Embryonic facial prominence (tissue), 1 donor: ENCODE measurements at regions not wholly inside any gene's neighbourhood (a gene's known extent, or its start where the extent isn't known, plus 50 kb on each side); places are given as distances from the start of the nearest gene placed in this dataset.

Source experiments
- DNase-seq: peaks from one replicate; pipeline ENCODE4 v3.0.0-alpha.2; 2016; ENCODE audit errors: extremely low spot score

- no peak for DNase-seq
These were observed 404.6 kb upstream of the OPRM1 start for GRCh38 chr6:153634416-153634815.

- no peak for DNase-seq
These were observed 414.0 kb upstream of the OPRM1 start for GRCh38 chr6:153625089-153625488.

GRCh38 chr6:153624528-153624927 is 414.5 kb upstream of the OPRM1 start:
- DNase-seq, result no peak

- DNase-seq, result no peak
These were observed 415.5 kb upstream of the OPRM1 start for GRCh38 chr6:153623496-153623895.

- no peak for DNase-seq
These were observed 417.5 kb upstream of the OPRM1 start for GRCh38 chr6:153621491-153621890.

GRCh38 chr6:153621070-153621469 is 418.0 kb upstream of the OPRM1 start:
- DNase-seq, result no peak

- DNase-seq, result no peak
These were observed 420.4 kb upstream of the OPRM1 start for GRCh38 chr6:153618371-153619322.

- no peak for DNase-seq
These were observed 422.5 kb upstream of the OPRM1 start for GRCh38 chr6:153616506-153616905.

GRCh38 chr6:153613719-153614455 is 425.2 kb upstream of the OPRM1 start:
- DNase-seq, result no peak

GRCh38 chr6:153602401-153602800 is 436.6 kb upstream of the OPRM1 start:
- DNase-seq, result no peak

- DNase-seq, result no peak
These were observed 439.1 kb upstream of the OPRM1 start for GRCh38 chr6:153599901-153600300.

- DNase-seq, result no peak
These were observed 443.1 kb upstream of the OPRM1 start for GRCh38 chr6:153595903-153596302.

GRCh38 chr6:153594871-153595270 is 444.2 kb upstream of the OPRM1 start:
- DNase-seq, result no peak

GRCh38 chr6:153591159-153591558 is 447.9 kb upstream of the OPRM1 start:
- no peak for DNase-seq

GRCh38 chr6:153590411-153590810 is 448.6 kb upstream of the OPRM1 start:
- no peak for DNase-seq

GRCh38 chr6:153588330-153588729 is 450.7 kb upstream of the OPRM1 start:
- DNase-seq, result no peak

- no peak for DNase-seq
These were observed 452.6 kb upstream of the RGS17 start for GRCh38 chr6:153583685-153584084.

- DNase-seq, result no peak
These were observed 449.7 kb upstream of the RGS17 start for GRCh38 chr6:153580776-153581175.

GRCh38 chr6:153575528-153575927 is 444.4 kb upstream of the RGS17 start:
- no peak for DNase-seq

GRCh38 chr6:153574231-153574630 is 443.1 kb upstream of the RGS17 start:
- no peak for DNase-seq

GRCh38 chr6:153572371-153572770 is 441.3 kb upstream of the RGS17 start:
- DNase-seq, result no peak

GRCh38 chr6:153568628-153569027 is 437.5 kb upstream of the RGS17 start:
- no peak for DNase-seq

GRCh38 chr6:153564803-153565202 is 433.7 kb upstream of the RGS17 start:
- no peak for DNase-seq
